NCI-H2171 (cell line): ENCODE measurements at regions not wholly inside any gene's neighbourhood (a gene's known extent, or its start where the extent isn't known, plus 50 kb on each side); places are given as distances from the start of the nearest gene placed in this dataset.

ENCODE experiments used
- DNase-seq: peaks from one replicate; lab custom pipeline; 2025; lab: John Stamatoyannopoulos, UW

GRCh38 chr4:14449308-14449707, 553.0 kb upstream of the CPEB2 start:
- DNase-seq, result no peak

GRCh38 chr4:14452001-14452400, 550.3 kb upstream of the CPEB2 start:
- DNase-seq, result no peak

GRCh38 chr4:14452764-14453163, 549.5 kb upstream of the CPEB2 start:
- DNase-seq, result no peak

GRCh38 chr4:14458463-14458862, 543.8 kb upstream of the CPEB2 start:
- no peak for DNase-seq

DNA sequence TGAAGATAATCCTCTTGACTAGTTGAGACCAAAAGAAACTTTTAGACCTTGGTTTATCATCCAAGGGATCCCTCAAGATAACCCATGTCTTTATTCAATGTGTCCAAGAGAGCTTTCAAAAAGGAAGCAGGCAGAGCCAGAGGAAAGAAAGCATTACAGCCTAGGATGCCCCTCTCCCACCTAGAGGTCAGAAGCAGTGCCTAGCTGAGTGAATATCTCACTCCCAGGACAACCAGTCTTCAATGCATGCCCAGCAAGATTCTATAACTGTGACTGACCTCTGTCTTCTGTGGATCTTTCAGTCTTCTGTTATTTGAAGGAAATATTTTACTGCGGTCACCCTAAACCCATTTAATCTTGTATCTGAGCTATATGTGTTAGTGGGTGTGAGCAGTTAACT, 537.2 kb upstream of the CPEB2 start:
- DNase-seq, result no peak

DNA sequence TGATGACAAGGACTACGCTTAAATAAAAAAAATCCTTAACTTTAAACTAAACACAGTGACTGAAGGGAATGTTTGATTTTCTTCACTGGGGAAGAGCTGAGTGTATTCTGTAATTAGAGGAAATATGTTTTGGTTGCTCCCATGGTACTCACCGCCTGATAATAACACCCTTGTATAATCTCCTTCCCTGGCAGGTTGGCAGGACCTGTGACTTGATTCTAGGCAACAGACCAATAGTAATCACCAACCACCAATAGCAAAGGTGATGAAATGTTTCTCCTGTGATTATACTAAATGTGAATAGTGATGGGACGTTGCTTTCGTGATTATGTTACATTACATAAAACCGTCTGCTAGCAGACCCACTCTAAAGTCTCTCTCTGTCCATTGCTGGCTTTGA, 536.8 kb upstream of the CPEB2 start:
- no peak for DNase-seq

GRCh38 chr4:14478504-14478903, 523.8 kb upstream of the CPEB2 start:
- no peak for DNase-seq

GRCh38 chr4:14496408-14496807, 505.9 kb upstream of the CPEB2 start:
- no peak for DNase-seq

DNA sequence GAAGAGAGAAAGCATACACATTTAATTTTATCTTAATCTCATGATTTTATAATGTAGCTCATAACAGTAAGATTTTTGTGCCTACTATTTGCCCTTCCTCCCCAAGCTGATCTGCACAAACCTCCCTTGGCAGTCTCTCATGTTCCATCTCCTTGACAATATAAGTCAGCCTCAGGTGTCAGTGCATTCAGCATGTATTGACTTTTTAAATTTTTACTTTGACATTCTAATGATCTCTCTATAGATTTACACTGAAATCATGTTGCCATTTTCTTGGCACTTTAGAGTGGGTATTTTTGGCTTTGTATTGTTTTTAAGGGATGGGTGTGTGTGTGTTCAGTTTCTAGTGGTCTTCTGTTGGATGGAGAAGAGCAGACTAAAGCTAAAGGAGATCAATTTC, 505.3 kb upstream of the CPEB2 start:
- DNase-seq, result no peak

DNA sequence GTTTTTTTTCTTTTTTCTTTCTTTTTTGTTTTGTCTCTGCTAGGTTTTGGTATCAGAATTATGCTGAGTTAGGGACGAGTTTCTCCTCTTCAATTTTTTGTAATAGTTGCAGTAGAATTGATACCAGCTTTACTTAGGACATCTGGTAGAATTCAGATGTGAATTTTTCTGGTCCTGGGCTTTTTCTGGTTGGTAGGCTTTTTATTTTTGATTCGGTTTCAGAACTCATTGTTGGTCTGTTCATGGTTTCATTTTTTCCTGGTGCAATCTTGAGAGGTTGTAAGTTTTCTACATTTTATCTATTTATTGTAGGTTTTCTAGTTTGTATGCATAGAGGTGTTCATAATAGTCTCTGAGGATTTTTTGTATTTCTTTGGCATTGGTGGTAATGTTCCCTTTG, 498.1 kb upstream of the CPEB2 start:
- DNase-seq, result no peak

- no peak for DNase-seq
Observed at GRCh38 chr4:14513471-14513870, 488.8 kb upstream of the CPEB2 start.

DNA sequence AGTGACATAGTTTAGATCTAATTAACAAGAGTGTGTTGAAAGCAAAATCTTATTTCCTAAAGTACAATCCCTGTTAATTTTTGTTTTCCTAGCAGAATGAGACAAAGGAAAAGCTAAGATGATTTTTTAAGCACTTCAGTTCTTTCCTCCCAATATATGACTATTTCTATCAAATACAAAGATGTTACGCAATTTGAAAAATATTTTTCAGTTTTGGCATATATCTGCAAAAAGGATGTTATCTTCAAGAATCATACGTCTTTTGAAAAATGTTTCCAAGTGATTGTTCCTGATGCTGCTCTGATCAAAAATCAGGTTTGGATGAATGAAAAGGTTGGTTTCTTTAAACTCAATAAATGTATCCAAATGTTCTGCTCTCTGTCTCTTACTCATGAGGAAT, 486.7 kb upstream of the CPEB2 start:
- no peak for DNase-seq

- no peak for DNase-seq
Observed at GRCh38 chr4:14518136-14518535, 484.1 kb upstream of the CPEB2 start.

DNA sequence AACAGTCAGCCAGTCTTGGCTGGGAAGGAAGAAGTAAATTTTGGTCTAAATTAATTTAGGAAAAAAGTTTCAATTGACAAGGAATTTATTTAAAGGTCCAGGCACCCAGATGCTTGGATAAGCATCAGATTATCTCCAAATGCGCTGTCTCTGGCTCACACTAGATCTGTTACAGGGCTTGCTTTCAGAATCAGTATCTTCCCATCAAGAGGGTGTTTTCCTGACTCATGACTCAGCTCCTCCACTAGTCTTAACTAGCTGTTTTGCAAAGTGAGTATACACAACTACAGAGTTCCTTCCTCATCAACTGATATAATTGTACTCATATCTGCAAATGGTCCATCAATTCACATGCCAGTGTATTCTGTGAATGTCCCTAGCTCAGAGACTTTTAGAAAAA, 482.1 kb upstream of the CPEB2 start:
- DNase-seq, result no peak

- no peak for DNase-seq
Observed at GRCh38 chr4:14524276-14524675, 478.0 kb upstream of the CPEB2 start.

DNA sequence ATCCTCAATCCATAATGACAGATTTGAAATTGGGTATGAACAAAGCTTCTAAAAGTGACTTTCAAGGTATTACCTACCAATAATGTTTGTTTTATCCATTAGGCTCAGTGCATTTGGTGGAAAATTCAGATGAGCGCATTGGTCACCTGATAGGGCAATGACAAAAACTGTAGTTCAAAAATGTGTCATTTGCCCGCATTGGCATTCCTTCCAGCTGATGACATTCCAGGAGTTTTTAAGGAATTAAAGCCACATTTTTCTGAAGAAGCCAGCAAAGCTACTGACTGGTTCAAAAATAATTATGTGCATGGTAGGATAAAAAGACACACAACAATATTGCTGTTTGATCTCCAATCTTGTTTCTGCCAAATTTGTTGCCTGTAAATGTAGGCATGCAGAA, 473.4 kb upstream of the CPEB2 start:
- no peak for DNase-seq

DNA sequence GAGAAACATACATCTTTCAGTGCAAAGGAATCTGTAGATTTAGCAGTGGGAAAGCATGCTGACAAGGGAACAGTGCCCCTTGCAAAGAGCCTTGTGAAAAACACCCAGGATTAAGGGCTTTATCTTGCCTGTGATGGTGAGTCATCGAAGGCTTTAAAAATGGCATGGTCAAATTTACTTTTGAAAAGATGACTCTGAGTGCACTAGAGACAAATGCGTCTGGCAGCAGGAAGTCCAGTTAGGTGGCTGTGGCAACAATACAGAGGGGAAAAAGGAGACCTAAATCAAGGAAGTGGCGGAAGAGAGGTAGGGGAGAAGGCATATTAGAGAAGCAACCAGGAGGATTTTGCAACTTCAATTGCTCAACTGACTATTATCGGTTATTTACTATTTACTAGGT, 472.6 kb upstream of the CPEB2 start:
- DNase-seq, result no peak

DNA sequence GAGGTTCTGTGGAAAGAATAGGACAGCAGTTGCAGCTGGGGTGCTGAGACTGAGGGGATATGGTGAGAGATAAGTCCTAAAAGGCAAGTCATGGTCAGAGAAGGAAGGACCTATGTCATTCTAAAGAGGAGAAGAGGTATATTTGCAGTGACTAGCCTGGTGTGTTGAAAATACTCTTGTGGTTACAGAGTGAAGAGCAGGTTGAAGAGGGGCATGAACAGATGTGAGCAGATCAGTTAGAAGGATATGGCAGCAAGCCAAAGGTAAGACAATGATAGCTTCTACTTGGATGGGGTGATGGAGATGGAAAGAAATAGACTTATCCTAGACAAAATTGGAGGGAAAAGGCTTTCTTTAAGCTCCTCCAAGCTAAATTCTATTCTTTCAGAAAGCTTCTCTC, 469.8 kb upstream of the CPEB2 start:
- DNase-seq, result no peak

- DNase-seq, result no peak
Observed at GRCh38 chr4:14539246-14539645, 463.0 kb upstream of the CPEB2 start.

- no peak for DNase-seq
Observed at GRCh38 chr4:14545163-14545562, 457.1 kb upstream of the CPEB2 start.

DNA sequence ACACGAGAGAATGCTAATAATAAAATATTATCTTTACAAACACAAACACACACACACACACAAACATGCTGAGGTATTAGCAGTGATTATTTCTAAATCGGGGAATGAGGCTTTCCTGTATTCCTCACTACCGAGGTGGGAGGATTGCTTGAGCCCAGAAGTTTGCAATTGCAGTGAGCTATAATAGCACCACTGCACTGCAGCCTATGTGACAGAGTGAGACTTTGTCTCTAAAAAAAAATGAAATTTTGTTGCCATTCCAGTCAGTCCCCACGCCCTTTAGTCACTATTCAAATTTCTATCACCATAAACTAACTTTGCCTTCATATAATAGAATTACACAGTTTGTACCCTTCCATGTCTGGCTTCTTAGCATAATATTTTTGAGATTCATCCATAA, 456.5 kb upstream of the CPEB2 start:
- no peak for DNase-seq

DNA sequence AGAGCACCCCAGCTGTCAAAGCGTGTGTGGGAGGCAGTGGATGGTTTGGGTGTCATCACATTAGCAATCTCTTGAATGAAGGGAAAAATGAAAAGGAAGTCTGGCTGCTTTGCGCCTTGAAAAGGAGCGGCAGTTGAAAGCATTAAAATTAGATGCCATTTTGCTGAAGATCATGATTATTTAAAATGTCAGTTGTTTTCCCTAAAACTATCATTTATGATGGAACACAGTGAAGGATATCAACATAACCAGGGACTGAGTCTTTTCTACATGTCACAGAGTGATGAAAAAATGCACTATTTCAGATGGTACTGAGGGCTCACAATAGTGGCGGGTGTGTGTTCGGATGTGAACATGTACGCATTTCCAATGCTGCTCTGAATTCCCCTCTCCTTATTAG, 450.2 kb upstream of the CPEB2 start:
- DNase-seq, result no peak

- no peak for DNase-seq
Observed at GRCh38 chr4:14559646-14560045, 442.6 kb upstream of the CPEB2 start.

- no peak for DNase-seq
Observed at GRCh38 chr4:14560577-14560976, 441.7 kb upstream of the CPEB2 start.

GRCh38 chr4:14562901-14563300, 439.4 kb upstream of the CPEB2 start:
- DNase-seq, result no peak
